Ovary (tissue), 7 donors: ENCODE measurements at regions not wholly inside any gene's neighbourhood (a gene's known extent, or its start where the extent isn't known, plus 50 kb on each side); places are given as distances from the start of the nearest gene placed in this dataset.

Source experiments
- DNase-seq, 5 donors: peaks; one replicate each; pipeline ENCODE4 v3.0.0-alpha.2; 2019 to 2020
- H3K27ac ChIP-seq, 2 donors: fragments of 200-600 bp; one replicate each; pipeline versions ENCODE4 v1.5.1 to v1.8.0; 2019 to 2022
- H3K27me3 ChIP-seq: fragments of 200-600 bp; one replicate; pipeline ENCODE4 v1.8.0; 2022
- H3K36me3 ChIP-seq: fragments of 200-600 bp; sonication (generic); one replicate; pipeline ENCODE4 v1.5.1; 2019
- H3K4me1 ChIP-seq: one replicate; pipeline ENCODE4 v1.8.1; 2013; ENCODE audit warnings: mild to moderate bottlenecking, moderate library complexity; ENCODE audit not compliant: insufficient read depth
- H3K4me3 ChIP-seq: fragments of 200-600 bp; sonication (generic); one replicate; pipeline ENCODE4 v1.5.1; 2017
- H3K9me3 ChIP-seq, 2 donors: fragments of 200-600 bp in 1 of 2; sonication (generic) in 1 of 2; one replicate each; pipeline versions ENCODE4 v1.5.1 to v1.8.1; 2013 to 2019; ENCODE audit warnings: mild to moderate bottlenecking in 1 of 2, moderate library complexity in 1 of 2
- EP300 ChIP-seq: sonication (generic); formaldehyde crosslinking; IDR thresholded peaks from one replicate; pipeline ENCODE4 v1.6.1; 2017; ENCODE audit warnings: antibody characterized with exemption
- POLR2A ChIP-seq: fragments of 450-650 bp; IDR thresholded peaks from one replicate; pipeline ENCODE4 v1.6.1; 2017; ENCODE audit warnings: antibody characterized with exemption, mild to moderate bottlenecking, moderate library complexity
- WGBS, 3 donors: extraction: QIAGEN DNeasy Blood & Tissue Kit in 1 of 3; methylation state at CpG; one replicate each; pipeline versions ENCODE4 v1.1.5 to v1.1.7; 2013 to 2017; 5-methylcytosine and 5-hydroxymethylcytosine counted together
- intact Hi-C, 4 donors: fragments of 100-400 bp; cut with DNase I; formaldehyde crosslinking; loops; one replicate each; pipeline versions ENCODE4 v1.11.0 to v1.15.1; 2022 to 2023
- TF ChIP-seq, protein P1 (sequence below), 3 donors: fragments of 450-650 bp in 2 of 3; fragments of 200-600 bp in 1 of 3; IDR thresholded peaks; one replicate each; pipeline versions ENCODE4 v1.5.1 to v1.8.0; 2016 to 2022; ENCODE audit warnings: antibody characterized with exemption in 3 of 3, mild to moderate bottlenecking in 1 of 3
- donor health status: DM: no; HTN: no; CAD: no; lungs with moderate emphysema.
- donor health status: DM: no; HTN: no; CAD: no.
- donor health status: Bipolar disorder and iron deficiency.
- donor health status: DM: no; HTN: no; CAD: no.
- donor health status: DM: yes; HTN: yes; CAD: no.

DNA sequence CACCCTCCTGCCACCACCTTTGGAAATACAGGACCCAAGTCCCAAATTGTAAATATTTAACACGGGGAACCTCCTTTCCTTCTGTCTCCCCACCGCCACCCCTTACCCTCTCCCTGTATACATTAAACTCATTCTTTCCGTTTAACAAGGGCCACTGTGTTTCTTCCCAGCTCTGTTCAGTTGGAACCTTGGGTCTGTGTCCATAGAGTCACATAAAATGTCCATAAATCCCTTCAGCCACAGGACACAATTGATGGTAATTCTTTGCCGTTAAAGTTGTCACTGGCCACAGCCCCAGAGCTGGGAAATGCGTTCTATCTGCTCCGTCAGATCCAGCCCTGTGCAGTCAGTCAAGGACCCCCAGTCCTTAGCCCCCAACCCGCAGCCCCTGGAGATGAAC is 49.9 kb upstream of the FZD7 start:
- no peak for DNase-seq
- 85 to 94% (median 90%) methylated on average over 7 of the region's 7 CpGs for WGBS, 3 donors
- TF ChIP-seq POLR2A (no peak), EP300 (no peak)
- TF ChIP-seq, protein P1, sequence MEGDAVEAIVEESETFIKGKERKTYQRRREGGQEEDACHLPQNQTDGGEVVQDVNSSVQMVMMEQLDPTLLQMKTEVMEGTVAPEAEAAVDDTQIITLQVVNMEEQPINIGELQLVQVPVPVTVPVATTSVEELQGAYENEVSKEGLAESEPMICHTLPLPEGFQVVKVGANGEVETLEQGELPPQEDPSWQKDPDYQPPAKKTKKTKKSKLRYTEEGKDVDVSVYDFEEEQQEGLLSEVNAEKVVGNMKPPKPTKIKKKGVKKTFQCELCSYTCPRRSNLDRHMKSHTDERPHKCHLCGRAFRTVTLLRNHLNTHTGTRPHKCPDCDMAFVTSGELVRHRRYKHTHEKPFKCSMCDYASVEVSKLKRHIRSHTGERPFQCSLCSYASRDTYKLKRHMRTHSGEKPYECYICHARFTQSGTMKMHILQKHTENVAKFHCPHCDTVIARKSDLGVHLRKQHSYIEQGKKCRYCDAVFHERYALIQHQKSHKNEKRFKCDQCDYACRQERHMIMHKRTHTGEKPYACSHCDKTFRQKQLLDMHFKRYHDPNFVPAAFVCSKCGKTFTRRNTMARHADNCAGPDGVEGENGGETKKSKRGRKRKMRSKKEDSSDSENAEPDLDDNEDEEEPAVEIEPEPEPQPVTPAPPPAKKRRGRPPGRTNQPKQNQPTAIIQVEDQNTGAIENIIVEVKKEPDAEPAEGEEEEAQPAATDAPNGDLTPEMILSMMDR (IDR thresholded peaks at IDR 0.05) = no peak
- intact Hi-C loops = no loop called here
- no peaks in the 10 kb centered on the region for H3K27me3 ChIP-seq
- peaks cover 7% of the 10 kb centered on the region for H3K4me1 ChIP-seq
- H3K4me3 ChIP-seq = no peak overlapping the region
- no peaks in the 10 kb centered on the region for H3K9me3 ChIP-seq
- H3K27ac ChIP-seq = no peak overlapping the region
- H3K36me3 ChIP-seq = no peaks in the 10 kb centered on the region
